Femur (tissue), 1 donor: ENCODE measurements at regions not wholly inside any gene's neighbourhood (a gene's known extent, or its start where the extent isn't known, plus 50 kb on each side); places are given as distances from the start of the nearest gene placed in this dataset.
A peak's percentile ranks its signal among the peaks of the same experiment; 100 is the strongest.
"Not testable (repeated sequence)": the region's sequence is repeated elsewhere in the genome, so short reads cannot be mapped to it uniquely, and the experiment has no call there.

ENCODE experiments used
- DNase-seq: peaks from one replicate; pipeline ENCODE4 v3.0.0-alpha.2; 2017

- DNase-seq = no peak
Observed at GRCh38 chr7:29651477-29651876, 87.8 kb downstream of the PRR15 start.

GRCh38 chr7:29652556-29652955, 88.9 kb downstream of the PRR15 start:
- no peak for DNase-seq

GRCh38 chr7:29654340-29654739, 90.7 kb downstream of the PRR15 start:
- DNase-seq = not testable (repeated sequence)

- DNase-seq = no peak
Observed at GRCh38 chr7:29657288-29657687, 93.7 kb downstream of the PRR15 start.

GRCh38 chr7:29657856-29658255, 94.2 kb downstream of the PRR15 start:
- no peak for DNase-seq

GRCh38 chr7:29659213-29659612, 95.6 kb downstream of the PRR15 start:
- DNase-seq = not testable (repeated sequence)

GRCh38 chr7:29662899-29663298, 99.3 kb downstream of the PRR15 start:
- not testable (repeated sequence) for DNase-seq

- DNase-seq = not testable (repeated sequence)
Observed at GRCh38 chr7:29664999-29665398, 101.4 kb downstream of the PRR15 start.

- DNase-seq = not testable (repeated sequence)
Observed at GRCh38 chr7:29667096-29667669, 103.5 kb downstream of the PRR15 start.

GRCh38 chr7:29671286-29671685, 107.7 kb downstream of the PRR15 start:
- DNase-seq = not testable (repeated sequence)

GRCh38 chr7:29673635-29674034, 110.0 kb downstream of the PRR15 start:
- not testable (repeated sequence) for DNase-seq

- DNase-seq = not testable (repeated sequence)
Observed at GRCh38 chr7:29674626-29675025, 111.0 kb downstream of the PRR15 start.

GRCh38 chr7:29677254-29677653, 113.6 kb downstream of the PRR15 start:
- DNase-seq = not testable (repeated sequence)

GRCh38 chr7:29679963-29680362, 116.3 kb downstream of the PRR15 start:
- not testable (repeated sequence) for DNase-seq

- DNase-seq = not testable (repeated sequence)
Observed at GRCh38 chr7:29680601-29681000, 117.0 kb downstream of the PRR15 start.

GRCh38 chr7:29684151-29684786, 120.6 kb downstream of the PRR15 start:
- DNase-seq = not testable (repeated sequence)

GRCh38 chr7:29684787-29685650, 121.3 kb upstream of the WIPF3 start:
- peak; percentile 86 for DNase-seq

GRCh38 chr7:29685651-29686271, 120.5 kb upstream of the WIPF3 start:
- DNase-seq = peak; percentile 23

- not testable (repeated sequence) for DNase-seq
Observed at GRCh38 chr7:29690510-29690909, 115.8 kb upstream of the WIPF3 start.

GRCh38 chr7:29696402-29696801, 109.9 kb upstream of the WIPF3 start:
- not testable (repeated sequence) for DNase-seq

GRCh38 chr7:29699723-29700122, 106.6 kb upstream of the WIPF3 start:
- DNase-seq = not testable (repeated sequence)

- DNase-seq = not testable (repeated sequence)
Observed at GRCh38 chr7:29701540-29701939, 104.8 kb upstream of the WIPF3 start.

GRCh38 chr7:29703830-29704229, 102.5 kb upstream of the WIPF3 start:
- not testable (repeated sequence) for DNase-seq
